ENCODE measurements at regions not wholly inside any gene's neighbourhood (a gene's known extent, or its start where the extent isn't known, plus 50 kb on each side); places are given as distances from the start of the nearest gene placed in this dataset.

DNA sequence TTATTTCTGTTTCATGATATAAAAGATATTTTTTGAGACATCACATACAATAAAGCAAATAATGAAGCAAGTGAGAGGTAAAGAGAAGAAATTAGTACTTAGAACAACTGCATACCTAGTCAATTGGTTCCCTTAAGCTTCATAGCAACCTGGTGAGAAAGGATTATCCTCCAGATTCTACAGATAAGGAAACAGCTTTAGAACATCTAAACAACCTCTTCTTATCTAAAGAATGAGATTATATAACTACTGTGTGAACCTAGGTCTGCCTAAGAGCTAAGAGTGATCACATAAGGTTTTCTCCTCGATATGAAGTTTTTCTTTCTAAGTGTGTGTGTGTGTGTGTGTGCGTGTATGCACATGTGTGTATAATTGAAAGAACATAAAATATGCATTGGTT is 265.1 kb downstream of the NOL4 start:
- no peak overlapping the region for H3K4me3 ChIP-seq
- in situ Hi-C loops (cut with MboI) = no loop called here
- no peak for DNase-seq
- no peaks in the 10 kb centered on the region for H3K79me2 ChIP-seq (ENCODE audit: insufficient read depth)
- WGBS, 2 experiments (ENCODE audit: low coverage in 1 of 2, low lambda C conversion rate in 2 of 2, missing lambda C conversion rate in 2 of 2) = 10 to 18% methylated on average over 2 of the region's 2 CpGs
- no peaks in the 10 kb centered on the region for H3F3A ChIP-seq (ENCODE audit: insufficient read depth)
- H3K27ac ChIP-seq = no peak overlapping the region
- no peaks in the 10 kb centered on the region for H3K9me2 ChIP-seq (ENCODE audit: insufficient read depth)
- TF ChIP-seq EZH2phosphoT487 (IDR thresholded peaks at IDR 0.05; ENCODE audit: insufficient read depth, low read depth) = no peak
- no peak for TF ChIP-seq EZH2 (IDR thresholded peaks at IDR 0.05; ENCODE audit: insufficient read depth, poor library complexity, severe bottlenecking)
- H3K4me1 ChIP-seq (ENCODE audit: insufficient read depth) = no peaks in the 10 kb centered on the region
- no peak overlapping the region for H3K9ac ChIP-seq
- H3K27me3 ChIP-seq (replicated peaks; ENCODE audit: insufficient read depth) = no peaks in the 10 kb centered on the region
- no peaks in the 10 kb centered on the region for H3K9me3 ChIP-seq (ENCODE audit: low read depth)
- no peaks in the 10 kb centered on the region for H4K20me1 ChIP-seq (ENCODE audit: insufficient read depth)
- no peak overlapping the region for H2AFZ ChIP-seq
- H3K4me2 ChIP-seq (ENCODE audit: unreplicated experiment) = no peak overlapping the region
- no peaks in the 10 kb centered on the region for H3K36me3 ChIP-seq (ENCODE audit: low read depth)

DNA sequence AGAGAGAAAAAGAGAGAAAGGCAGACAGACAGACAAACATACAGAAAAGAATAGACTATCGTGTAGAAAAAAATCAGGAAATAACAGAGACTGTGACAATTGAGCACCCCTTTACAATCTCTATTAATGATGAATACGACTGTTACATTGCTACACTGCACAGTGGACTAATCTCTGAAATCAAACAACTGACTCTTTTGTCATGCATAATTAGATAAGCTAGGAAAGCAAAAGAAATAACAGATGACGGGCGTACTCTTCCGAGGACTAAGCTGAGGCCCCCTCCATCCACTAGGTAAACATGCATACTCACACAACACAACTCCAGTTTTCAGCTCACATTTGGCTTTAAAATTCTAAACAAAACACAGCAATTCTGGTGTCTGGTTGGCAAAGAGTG is 267.0 kb downstream of the NOL4 start:
- in situ Hi-C loops (cut with MboI) = no loop called here
- Histone ChIP-seq H3K27me3 (replicated peaks; ENCODE audit: insufficient read depth) (no peaks in the 10 kb centered on the region), H3K9ac (no peak overlapping the region), H3K4me3 (no peak overlapping the region), H3K4me1 (ENCODE audit: insufficient read depth) (no peaks in the 10 kb centered on the region), H3K9me2 (ENCODE audit: insufficient read depth) (no peaks in the 10 kb centered on the region), H3K27ac (no peak overlapping the region), H4K20me1 (ENCODE audit: insufficient read depth) (no peaks in the 10 kb centered on the region), H3K36me3 (ENCODE audit: low read depth) (no peaks in the 10 kb centered on the region), H3F3A (ENCODE audit: insufficient read depth) (no peaks in the 10 kb centered on the region), H3K4me2 (ENCODE audit: unreplicated experiment) (no peak overlapping the region), H2AFZ (no peak overlapping the region), H3K79me2 (ENCODE audit: insufficient read depth) (no peaks in the 10 kb centered on the region), H3K9me3 (ENCODE audit: low read depth) (no peaks in the 10 kb centered on the region)
- 29 to 34% methylated on average over 5 of the region's 5 CpGs for WGBS, 2 experiments (ENCODE audit: low coverage in 1 of 2, low lambda C conversion rate in 2 of 2, missing lambda C conversion rate in 2 of 2)
- no peak for DNase-seq
- no peak for TF ChIP-seq EZH2phosphoT487 (IDR thresholded peaks at IDR 0.05; ENCODE audit: insufficient read depth, low read depth)
- no peak for TF ChIP-seq EZH2 (IDR thresholded peaks at IDR 0.05; ENCODE audit: insufficient read depth, poor library complexity, severe bottlenecking)

DNA sequence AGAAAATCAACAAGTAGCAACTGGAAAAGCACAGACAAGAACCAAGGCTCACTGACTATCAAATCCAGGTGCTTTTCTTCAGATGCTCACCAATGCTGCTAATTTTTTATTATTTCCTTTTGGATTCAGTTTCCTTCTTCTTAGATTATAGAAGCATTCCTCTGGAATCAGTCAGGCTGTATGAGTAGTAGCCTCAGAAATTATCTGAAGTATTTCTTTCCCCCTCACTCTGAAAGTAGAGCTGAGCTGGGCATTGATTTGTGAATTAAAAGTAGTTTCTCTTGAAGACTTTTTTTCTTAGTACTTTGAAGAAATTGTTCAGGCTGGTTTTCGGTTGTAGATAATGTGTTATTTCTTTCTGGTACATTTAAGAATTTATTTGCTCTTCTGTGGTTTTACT is 273.7 kb downstream of the NOL4 start:
- Histone ChIP-seq H3K27me3 (replicated peaks; ENCODE audit: insufficient read depth) (no peaks in the 10 kb centered on the region), H3K27ac (no peak overlapping the region), H2AFZ (no peak overlapping the region), H3K36me3 (ENCODE audit: low read depth) (no peaks in the 10 kb centered on the region), H3K9me3 (ENCODE audit: low read depth) (no peaks in the 10 kb centered on the region), H3K79me2 (ENCODE audit: insufficient read depth) (no peaks in the 10 kb centered on the region), H3K4me1 (ENCODE audit: insufficient read depth) (no peaks in the 10 kb centered on the region), H4K20me1 (ENCODE audit: insufficient read depth) (no peaks in the 10 kb centered on the region), H3K9me2 (ENCODE audit: insufficient read depth) (no peaks in the 10 kb centered on the region), H3F3A (ENCODE audit: insufficient read depth) (no peaks in the 10 kb centered on the region), H3K4me2 (ENCODE audit: unreplicated experiment) (no peak overlapping the region), H3K4me3 (no peak overlapping the region), H3K9ac (no peak overlapping the region)
- no peak for TF ChIP-seq EZH2 (IDR thresholded peaks at IDR 0.05; ENCODE audit: insufficient read depth, poor library complexity, severe bottlenecking)
- TF ChIP-seq EZH2phosphoT487 (IDR thresholded peaks at IDR 0.05; ENCODE audit: insufficient read depth, low read depth) = no peak
- in situ Hi-C loops (cut with MboI) = no loop called here
- 2 to 11% methylated on average over 1 of the region's 1 CpG for WGBS, 2 experiments (ENCODE audit: low coverage in 1 of 2, low lambda C conversion rate in 2 of 2, missing lambda C conversion rate in 2 of 2)
- DNase-seq = no peak

DNA sequence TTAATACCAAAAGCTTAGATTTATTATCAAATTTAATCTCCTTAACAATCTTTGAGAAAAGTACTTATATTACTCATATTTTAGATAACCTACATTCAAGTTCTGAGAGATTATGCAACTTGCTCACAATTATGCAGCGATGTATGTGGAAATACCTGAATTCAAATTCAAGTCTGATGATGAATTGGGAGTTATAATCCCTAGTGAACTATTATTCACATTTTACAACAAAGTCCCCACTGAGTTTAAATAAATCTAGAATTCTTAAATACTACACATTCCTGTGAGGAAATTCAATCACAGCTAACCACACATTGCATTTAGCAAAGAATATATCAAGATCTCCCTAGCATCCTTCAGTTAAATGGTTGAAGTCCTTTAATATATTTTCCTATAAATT is 278.4 kb downstream of the NOL4 start:
- Histone ChIP-seq H3K4me2 (ENCODE audit: unreplicated experiment) (no peak overlapping the region), H3K9ac (no peak overlapping the region), H3K4me3 (no peak overlapping the region), H3K27ac (no peak overlapping the region), H3K36me3 (ENCODE audit: low read depth) (no peaks in the 10 kb centered on the region), H2AFZ (no peak overlapping the region), H3K4me1 (ENCODE audit: insufficient read depth) (no peaks in the 10 kb centered on the region), H3K9me3 (ENCODE audit: low read depth) (no peaks in the 10 kb centered on the region), H3F3A (ENCODE audit: insufficient read depth) (no peaks in the 10 kb centered on the region), H3K9me2 (ENCODE audit: insufficient read depth) (no peaks in the 10 kb centered on the region), H4K20me1 (ENCODE audit: insufficient read depth) (no peaks in the 10 kb centered on the region), H3K79me2 (ENCODE audit: insufficient read depth) (no peaks in the 10 kb centered on the region), H3K27me3 (replicated peaks; ENCODE audit: insufficient read depth) (no peaks in the 10 kb centered on the region)
- 10 to 11% methylated on average over 1 of the region's 1 CpG for WGBS, 2 experiments (ENCODE audit: low coverage in 1 of 2, low lambda C conversion rate in 2 of 2, missing lambda C conversion rate in 2 of 2)
- no peak for DNase-seq
- in situ Hi-C loops (cut with MboI) = no loop called here
- no peak for TF ChIP-seq EZH2 (IDR thresholded peaks at IDR 0.05; ENCODE audit: insufficient read depth, poor library complexity, severe bottlenecking)
- TF ChIP-seq EZH2phosphoT487 (IDR thresholded peaks at IDR 0.05; ENCODE audit: insufficient read depth, low read depth) = no peak

GRCh38 chr18:33944493-33944892 is 280.2 kb downstream of the NOL4 start:
- no peaks in the 10 kb centered on the region for H4K20me1 ChIP-seq (ENCODE audit: insufficient read depth)
- H3K9me2 ChIP-seq (ENCODE audit: insufficient read depth) = no peaks in the 10 kb centered on the region
- H3K36me3 ChIP-seq (ENCODE audit: low read depth) = no peaks in the 10 kb centered on the region
- no peak overlapping the region for H3K4me3 ChIP-seq
- no peaks in the 10 kb centered on the region for H3K27me3 ChIP-seq (replicated peaks; ENCODE audit: insufficient read depth)
- H2AFZ ChIP-seq = no peak overlapping the region
- in situ Hi-C loops (cut with MboI) = no loop called here
- H3K27ac ChIP-seq = no peak overlapping the region
- DNase-seq = no peak
- H3K9me3 ChIP-seq (ENCODE audit: low read depth) = no peaks in the 10 kb centered on the region
- no peak for TF ChIP-seq EZH2phosphoT487 (IDR thresholded peaks at IDR 0.05; ENCODE audit: insufficient read depth, low read depth)
- no peak for TF ChIP-seq EZH2 (IDR thresholded peaks at IDR 0.05; ENCODE audit: insufficient read depth, poor library complexity, severe bottlenecking)
- no peak overlapping the region for H3K4me2 ChIP-seq (ENCODE audit: unreplicated experiment)
- no peaks in the 10 kb centered on the region for H3K79me2 ChIP-seq (ENCODE audit: insufficient read depth)
- no peaks in the 10 kb centered on the region for H3F3A ChIP-seq (ENCODE audit: insufficient read depth)
- no peaks in the 10 kb centered on the region for H3K4me1 ChIP-seq (ENCODE audit: insufficient read depth)
- no peak overlapping the region for H3K9ac ChIP-seq
